H9 (cell line): ENCODE measurements at regions not wholly inside any gene's neighbourhood (a gene's known extent, or its start where the extent isn't known, plus 50 kb on each side); places are given as distances from the start of the nearest gene placed in this dataset.

Source experiments
- DNase-seq: peaks from one replicate; pipeline ENCODE4 v3.0.0-alpha.2; 2017
- H2AFZ ChIP-seq: one replicate; pipeline ENCODE4 v1.6.1; 2013; ENCODE audit warnings: mild to moderate bottlenecking, low read length, control low read depth, moderate library complexity
- H2AK5ac ChIP-seq: 2 replicates; pipeline ENCODE4 v1.6.1; 2013; ENCODE audit warnings: low read length, control low read depth, mixed read lengths; ENCODE audit not compliant: insufficient read length
- H2BK120ac ChIP-seq: one replicate; pipeline ENCODE4 v1.6.1; 2013; ENCODE audit warnings: low read depth, mild to moderate bottlenecking, low read length, control low read depth, inconsistent platforms; ENCODE audit not compliant: poor library complexity, severe bottlenecking
- H2BK12ac ChIP-seq: 2 replicates; pipeline ENCODE4 v1.6.1; 2013; ENCODE audit warnings: low read length, control low read depth, mixed read lengths, low read depth; ENCODE audit not compliant: insufficient read length
- H2BK15ac ChIP-seq: 2 replicates; pipeline ENCODE4 v1.6.1; 2013; ENCODE audit warnings: low read depth, low read length, control low read depth
- H2BK20ac ChIP-seq: one replicate; pipeline ENCODE4 v1.6.1; 2013; ENCODE audit warnings: low read depth, mild to moderate bottlenecking, low read length, control low read depth, inconsistent platforms; ENCODE audit not compliant: poor library complexity, severe bottlenecking
- H2BK5ac ChIP-seq: 2 replicates; pipeline ENCODE4 v1.6.1; 2013; ENCODE audit warnings: low read length, control low read depth, mixed read lengths; ENCODE audit not compliant: insufficient read length
- H3K14ac ChIP-seq: 2 replicates; pipeline ENCODE4 v1.6.1; 2013; ENCODE audit warnings: low read length, control low read depth; ENCODE audit not compliant: insufficient read depth
- H3K18ac ChIP-seq: 2 replicates; pipeline ENCODE4 v1.6.1; 2013; ENCODE audit warnings: low read depth, mild to moderate bottlenecking, mixed read lengths, low read length, control low read depth; ENCODE audit not compliant: insufficient read length
- H3K23ac ChIP-seq: 2 replicates; pipeline ENCODE4 v1.6.1; 2013; ENCODE audit warnings: low read length, control low read depth, mixed read lengths, low read depth; ENCODE audit not compliant: insufficient read length
- H3K23me2 ChIP-seq: 2 replicates; pipeline ENCODE4 v1.6.1; 2013; ENCODE audit warnings: low read depth, mild to moderate bottlenecking, mixed read lengths, low read length, control low read depth; ENCODE audit not compliant: insufficient read length, poor library complexity, severe bottlenecking
- H3K27ac ChIP-seq: 2 replicates; pipeline ENCODE4 v1.5.1; 2013; ENCODE audit warnings: low read length, control low read depth, mixed read lengths, low read depth; ENCODE audit not compliant: insufficient read length
- H3K27me3 ChIP-seq: 2 replicates; pipeline ENCODE4 v1.6.1; 2013; ENCODE audit warnings: low read length, control low read depth, inconsistent platforms; ENCODE audit not compliant: insufficient read depth
- H3K4ac ChIP-seq: 2 replicates; pipeline ENCODE4 v1.6.1; 2013; ENCODE audit warnings: low read depth, mild to moderate bottlenecking, control low read depth, inconsistent platforms, low read length, moderate library complexity
- H3K4me1 ChIP-seq: 2 replicates; pipeline ENCODE4 v1.6.1; 2013; ENCODE audit warnings: low read length, control low read depth, inconsistent platforms; ENCODE audit not compliant: insufficient read depth
- H3K4me2 ChIP-seq: 2 replicates; pipeline ENCODE4 v1.6.1; 2013; ENCODE audit warnings: low read length, control low read depth, mixed read lengths; ENCODE audit not compliant: insufficient read length, insufficient read depth
- H3K56ac ChIP-seq: 2 replicates; pipeline ENCODE4 v1.6.1; 2013; ENCODE audit warnings: low read depth, mild to moderate bottlenecking, mixed read lengths, low read length, control low read depth; ENCODE audit not compliant: insufficient read length
- H3K79me1 ChIP-seq: 2 replicates; pipeline ENCODE4 v1.6.1; 2013; ENCODE audit warnings: low read depth, mild to moderate bottlenecking, moderate library complexity, low read length, control low read depth, inconsistent platforms; ENCODE audit not compliant: insufficient read depth, poor library complexity, severe bottlenecking
- H3K79me2 ChIP-seq: 2 replicates; pipeline ENCODE4 v1.6.1; 2013; ENCODE audit warnings: low read length, control low read depth, inconsistent platforms; ENCODE audit not compliant: insufficient read depth
- H3K9ac ChIP-seq: 2 replicates; pipeline ENCODE4 v1.6.1; 2013; ENCODE audit warnings: low read length, control low read depth, mixed read lengths; ENCODE audit not compliant: insufficient read length; ENCODE audit errors: extremely low read depth
- H3K9me3 ChIP-seq: one replicate; pipeline ENCODE4 v1.6.1; 2013; ENCODE audit warnings: low read depth, low read length, inconsistent platforms; ENCODE audit not compliant: control insufficient read depth
- H3T11ph ChIP-seq: one replicate; pipeline ENCODE4 v1.6.1; 2013; ENCODE audit warnings: mild to moderate bottlenecking, low read length, control low read depth, inconsistent platforms
- H4K20me1 ChIP-seq: one replicate; pipeline ENCODE4 v1.6.1; 2013; ENCODE audit not compliant: control insufficient read depth, insufficient read length, insufficient read depth
- H4K5ac ChIP-seq: 2 replicates; pipeline ENCODE4 v1.6.1; 2013; ENCODE audit warnings: low read depth, mild to moderate bottlenecking, mixed read lengths, low read length, control low read depth; ENCODE audit not compliant: insufficient read length
- H4K8ac ChIP-seq: replicated peaks from 2 replicates; pipeline ENCODE4 v1.6.1; 2013; ENCODE audit warnings: low read length, control low read depth, mixed read lengths, low read depth; ENCODE audit not compliant: insufficient read length
- H4K91ac ChIP-seq: 2 replicates; pipeline ENCODE4 v1.6.1; 2013; ENCODE audit warnings: low read depth, mild to moderate bottlenecking, moderate library complexity, mixed read lengths, low read length, control low read depth; ENCODE audit not compliant: insufficient read length
- H3K27ac Mint-ChIP-seq, 3 experiments: 2 replicates in 2 of 3; 3 replicates in 1 of 3; pipeline ENCODE4 v1.8.0; 2020 to 2021; ENCODE audit warnings: mixed read lengths in 3 of 3, mild to moderate bottlenecking in 1 of 3, moderate library complexity in 1 of 3
- H3K27me3 Mint-ChIP-seq: 2 replicates; pipeline ENCODE4 v1.8.0; 2021; ENCODE audit warnings: low read depth, mild to moderate bottlenecking, moderate library complexity, mixed read lengths
- H3K36me3 Mint-ChIP-seq, 3 experiments: 2 replicates in 2 of 3; 3 replicates in 1 of 3; pipeline ENCODE4 v1.8.0; 2020 to 2021; ENCODE audit warnings: low read depth in 3 of 3, mixed read lengths in 3 of 3; ENCODE audit not compliant: insufficient read depth in 1 of 3
- H3K4me1 Mint-ChIP-seq, 2 experiments: 2 replicates each; pipeline ENCODE4 v1.8.0; 2020; ENCODE audit warnings: mixed read lengths in 2 of 2
- H3K4me3 Mint-ChIP-seq, 2 experiments: 2 replicates in 1 of 2; 3 replicates in 1 of 2; pipeline ENCODE4 v1.8.0; 2020 to 2021; ENCODE audit warnings: mild to moderate bottlenecking in 2 of 2, mixed read lengths in 2 of 2, moderate library complexity in 1 of 2
- H3K9me3 Mint-ChIP-seq, 2 experiments: 2 replicates in 1 of 2; 3 replicates in 1 of 2; pipeline ENCODE4 v1.8.0; 2020; ENCODE audit warnings: mild to moderate bottlenecking in 2 of 2, mixed read lengths in 2 of 2, moderate library complexity in 1 of 2
- CTCF ChIP-seq: fragments of 200-600 bp; sonication (generic); conservative IDR thresholded peaks from 3 replicates; pipeline ENCODE4 v1.8.0; 2021; ENCODE audit warnings: antibody characterized with exemption, mild to moderate bottlenecking
- WGBS: extraction: QIAGEN DNeasy Blood & Tissue Kit; methylation state at CpG from one replicate; pipeline ENCODE4 v1.1.7; 2013; ENCODE audit warnings: missing lambda C conversion rate, low lambda C conversion rate, mixed read lengths; ENCODE audit not compliant: insufficient read length; ENCODE audit errors: extremely low coverage; 5-methylcytosine and 5-hydroxymethylcytosine counted together

DNA sequence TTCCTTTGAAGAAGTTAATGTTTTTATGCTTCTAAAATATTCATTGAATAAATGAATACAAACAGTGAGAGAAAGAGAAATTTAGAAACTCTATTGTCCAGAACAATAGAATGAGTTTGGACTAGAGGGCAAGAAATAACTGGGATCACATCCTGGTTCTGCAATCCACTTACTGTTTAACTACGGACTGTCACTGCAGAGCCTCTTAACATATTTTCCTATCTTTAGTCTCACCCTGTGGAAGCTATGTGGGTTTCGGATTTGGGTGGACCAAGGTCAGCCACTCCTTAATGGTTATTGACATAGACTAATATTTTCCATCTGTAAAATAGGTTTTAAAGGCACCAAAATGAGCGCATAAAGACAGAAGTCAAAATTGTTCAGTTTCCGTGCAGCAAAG is 116.6 kb downstream of the UBE2U start:
- H3K27me3 ChIP-seq: no peaks in the 10 kb centered on the region
- no peak overlapping the region for H3K4me2 ChIP-seq
- no peak overlapping the region for H2BK5ac ChIP-seq
- WGBS: no CpG with 5 or more reads among the region's 4 CpGs
- no peaks in the 10 kb centered on the region; the same call in 1 of the 2 replicates for H3K4me1 ChIP-seq
- H4K91ac ChIP-seq: no peak overlapping the region
- H3K27ac ChIP-seq: no peak overlapping the region
- no peaks in the 10 kb centered on the region for H3K36me3 Mint-ChIP-seq
- H3T11ph ChIP-seq: no peak overlapping the region
- no peak overlapping the region for H2BK12ac ChIP-seq
- no peaks in the 10 kb centered on the region for H4K20me1 ChIP-seq
- no peak overlapping the region for H3K4ac ChIP-seq
- no peaks in the 10 kb centered on the region for H3K9me3 ChIP-seq
- H2BK15ac ChIP-seq: no peak overlapping the region
- no peak for TF ChIP-seq CTCF
- H4K8ac ChIP-seq: no peak overlapping the region
- H4K5ac ChIP-seq: no peak overlapping the region
- no peak overlapping the region for H3K18ac ChIP-seq
- H3K9ac ChIP-seq: no peak overlapping the region
- H3K27me3 Mint-ChIP-seq: no peaks in the 10 kb centered on the region
- no peaks in the 10 kb centered on the region for H3K23me2 ChIP-seq
- no peaks in the 10 kb centered on the region for H3K79me2 ChIP-seq
- H3K79me1 ChIP-seq: no peaks in the 10 kb centered on the region
- peaks cover 3 to 6% of the 10 kb centered on the region in 2 experiments; a peak in 3 of 4 replicates for H3K4me1 Mint-ChIP-seq
- H3K9me3 Mint-ChIP-seq: no peaks in the 10 kb centered on the region
- no peak overlapping the region for H2BK20ac ChIP-seq
- no peak for DNase-seq
- H3K56ac ChIP-seq: no peak overlapping the region
- H2BK120ac ChIP-seq: no peak overlapping the region
- no peak overlapping the region for H3K23ac ChIP-seq
- no peak overlapping the region for H3K27ac Mint-ChIP-seq
- H2AFZ ChIP-seq: no peak overlapping the region
- no peak overlapping the region for H3K14ac ChIP-seq
- no peak overlapping the region for H3K4me3 Mint-ChIP-seq
- no peak overlapping the region for H2AK5ac ChIP-seq
